Endothelial cell of umbilical vein (primary cell): ENCODE measurements at regions not wholly inside any gene's neighbourhood (a gene's known extent, or its start where the extent isn't known, plus 50 kb on each side); places are given as distances from the start of the nearest gene placed in this dataset.

Source experiments
- BruUV-seq: library from RNA; stranded (reverse); fragments of 400-500 nt; replicated peaks from 2 replicates; lab custom pipeline; 2021; lab: Mats Ljungman, UMichigan
- CTCF ChIA-PET: fragments of 300-600, 350-600 bp; sonication (Branson Sonifier 250); formaldehyde crosslinking; loops from one replicate; lab custom pipeline; 2021; ENCODE audit warnings: antibody characterized with exemption, inconsistent platforms; lab: Charles Lee
- POLR2A ChIA-PET: fragments of 300-600, 350-600 bp; sonication (Branson Sonifier 250); formaldehyde crosslinking; loops from one replicate; lab custom pipeline; 2021; ENCODE audit warnings: antibody characterized with exemption, inconsistent platforms; lab: Charles Lee
- DNase-seq: peaks from one replicate; pipeline ENCODE4 v3.0.0-alpha.2; 2011; ENCODE audit warnings: low read depth, low spot score
- FAIRE-seq: peaks from 2 replicates; lab custom pipeline; 2011; peaks lifted over from hg19 to GRCh38; lab: Jason Lieb, UNC
- H2AFZ ChIP-seq: 2 replicates; pipeline ENCODE4 v1.6.0; 2012; ENCODE audit warnings: low read depth, low read length, control low read depth, inconsistent platforms
- H3K27ac ChIP-seq: 2 replicates; pipeline ENCODE4 v1.5.1; 2011; ENCODE audit warnings: low read depth, mild to moderate bottlenecking, control low read depth, low read length, moderate library complexity; ENCODE audit not compliant: insufficient read depth
- H3K27me3 ChIP-seq, 2 experiments: 2 replicates each; pipeline versions ENCODE4 v1.6.0 to v1.6.1; 2011; ENCODE audit warnings: low read length in 2 of 2, mixed read lengths in 1 of 2; ENCODE audit not compliant: control insufficient read depth in 2 of 2, insufficient read depth in 2 of 2
- H3K36me3 ChIP-seq, 2 experiments: 2 replicates in 1 of 2; 3 replicates in 1 of 2; pipeline ENCODE4 v1.5.1; 2011; ENCODE audit warnings: low read length in 2 of 2, mild to moderate bottlenecking in 1 of 2, moderate library complexity in 1 of 2; ENCODE audit not compliant: control insufficient read depth in 2 of 2, insufficient read depth in 2 of 2; ENCODE audit errors: extremely low read depth in 1 of 2
- H3K4me1 ChIP-seq: 3 replicates; pipeline ENCODE4 v1.5.1; 2011; ENCODE audit warnings: mild to moderate bottlenecking, low read length; ENCODE audit not compliant: control insufficient read depth, insufficient read depth; ENCODE audit errors: extremely low read depth
- H3K4me2 ChIP-seq: 2 replicates; pipeline ENCODE4 v1.6.1; 2011; ENCODE audit warnings: low read length, control low read depth, mixed read lengths; ENCODE audit not compliant: insufficient read depth
- H3K4me3 ChIP-seq, 3 experiments: fragments of 200-600 bp in 1 of 3; sonication (generic), shearing (Covaris generic) in 1 of 3; replicated peaks in 1 of 3; 2 replicates each; pipeline ENCODE4 v1.5.1; 2011 to 2016; ENCODE audit warnings: control low read depth in 3 of 3, low read length in 3 of 3, mild to moderate bottlenecking in 2 of 3, inconsistent platforms in 1 of 3, low read depth in 1 of 3, moderate library complexity in 1 of 3; ENCODE audit not compliant: insufficient read depth in 1 of 3
- H3K79me2 ChIP-seq: 2 replicates; pipeline ENCODE4 v1.6.0; 2012; ENCODE audit warnings: low read length, inconsistent platforms; ENCODE audit not compliant: control insufficient read depth, insufficient read depth
- H3K9ac ChIP-seq: replicated peaks from 2 replicates; pipeline ENCODE3; 2011; ENCODE audit warnings: low read length, control low read depth; ENCODE audit not compliant: insufficient read depth; ENCODE audit errors: extremely low read depth
- H3K9me1 ChIP-seq: replicated peaks from 3 replicates; pipeline ENCODE4 v1.6.0; 2011; ENCODE audit warnings: mild to moderate bottlenecking, low read length; ENCODE audit not compliant: control insufficient read depth, insufficient read depth; ENCODE audit errors: extremely low read depth
- H3K9me3 ChIP-seq: replicated peaks from 2 replicates; pipeline ENCODE4 v1.5.1; 2012; ENCODE audit warnings: low read length, inconsistent platforms; ENCODE audit not compliant: control insufficient read depth, insufficient read depth
- H4K20me1 ChIP-seq: replicated peaks from 2 replicates; pipeline ENCODE3; 2011; ENCODE audit warnings: mild to moderate bottlenecking, low read length; ENCODE audit not compliant: control insufficient read depth, insufficient read depth; ENCODE audit errors: extremely low read depth
- CTCF ChIP-seq, 2 donors: IDR thresholded peaks; 1 replicate in 1 of 2; 2 replicates in 1 of 2; pipeline ENCODE4 v1.5.1; 2011; ENCODE audit warnings: low read length in 2 of 2, mild to moderate bottlenecking in 2 of 2, moderate library complexity in 2 of 2, control low read depth in 1 of 2, inconsistent platforms in 1 of 2, low read depth in 1 of 2; ENCODE audit not compliant: insufficient read depth in 1 of 2; ENCODE audit errors: extremely low read depth in 1 of 2
- GATA2 ChIP-seq: IDR thresholded peaks from 2 replicates; pipeline ENCODE4 v1.7.0; 2011; ENCODE audit warnings: low read depth, mild to moderate bottlenecking, moderate library complexity, mixed read lengths, low read length; ENCODE audit not compliant: insufficient read length, insufficient read depth
- JUN ChIP-seq: IDR thresholded peaks from 2 replicates; pipeline ENCODE4 v1.6.1; 2011; ENCODE audit warnings: borderline replicate concordance, low read depth; ENCODE audit not compliant: insufficient read length, insufficient read depth
- MYC ChIP-seq: IDR thresholded peaks from one replicate; pipeline ENCODE4 v1.6.1; 2011; ENCODE audit warnings: mild to moderate bottlenecking, low read depth, low read length
- POLR2A ChIP-seq: IDR thresholded peaks from 2 replicates; pipeline ENCODE4 v1.6.1; 2012; ENCODE audit warnings: low read depth, mild to moderate bottlenecking, control low read depth, low read length
- POLR2AphosphoS5 ChIP-seq: IDR thresholded peaks from 2 replicates; pipeline ENCODE4 v1.6.1; 2012; ENCODE audit warnings: low read depth, mild to moderate bottlenecking, control low read depth, low read length, moderate library complexity; ENCODE audit not compliant: insufficient read depth
- dilution Hi-C: fragments of 300-500 bp; cut with MboI; formaldehyde crosslinking; loops from one replicate; pipeline ENCODE4 v1.15.0; 2019; ENCODE audit warnings: low sequenced_read_pairs; ENCODE audit not compliant: extremely low pct_ligation_motif_present
- intact Hi-C: fragments of 100-400 bp; cut with micrococcal nuclease; formaldehyde crosslinking; loops from one replicate; pipeline ENCODE4 v1.10.0; 2022
- TF ChIP-seq, protein P1 (sequence below): IDR thresholded peaks from 2 replicates; pipeline ENCODE4 v1.6.1; 2011; ENCODE audit not compliant: insufficient read depth, insufficient read length

DNA sequence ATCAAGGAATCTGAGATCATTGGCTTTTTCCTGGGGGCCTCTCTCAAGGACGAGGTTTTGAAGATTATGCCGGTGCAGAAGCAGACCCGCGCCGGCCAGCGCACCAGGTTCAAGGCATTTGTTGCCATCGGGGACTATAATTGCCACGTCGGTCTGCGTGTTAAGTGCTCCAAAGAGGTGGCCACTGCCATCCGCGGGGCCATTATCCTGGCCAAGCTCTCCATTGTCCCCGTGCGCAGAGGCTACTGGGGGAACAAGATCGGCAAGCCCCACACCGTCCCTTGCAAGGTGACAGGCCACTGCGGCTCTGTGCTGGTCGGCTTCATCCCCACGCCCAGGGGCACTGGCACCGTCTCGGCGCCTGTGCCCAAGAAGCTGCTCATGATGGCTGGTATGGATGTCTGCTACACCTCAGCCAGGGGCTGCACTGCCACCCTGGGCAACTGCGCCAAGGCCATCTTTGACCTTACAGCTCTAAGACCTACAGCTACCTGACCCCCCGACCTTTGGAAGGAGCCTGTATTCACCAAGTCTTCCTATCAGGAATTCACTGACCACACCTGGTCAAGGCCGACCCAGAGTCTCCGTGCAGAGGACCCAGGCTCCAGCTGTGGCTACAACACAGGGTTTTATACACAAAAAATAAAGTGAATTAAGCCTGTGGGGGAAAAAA, 141.8 kb downstream of the SOCS6 start:
- BruUV-seq: no TSS peak
- Histone ChIP-seq H2AFZ (no peak overlapping the region), H3K4me3 (no peak overlapping the region), H3K9ac (no peak overlapping the region), H4K20me1 (no peaks in the 10 kb centered on the region), H3K9me1 (no peaks in the 10 kb centered on the region), H3K27ac (no peak overlapping the region), H3K4me1 (no peaks in the 10 kb centered on the region), H3K4me2 (no peak overlapping the region), H3K9me3 (no peaks in the 10 kb centered on the region), H3K36me3 (no peaks in the 10 kb centered on the region), H3K27me3 (no peaks in the 10 kb centered on the region), H3K79me2 (no peaks in the 10 kb centered on the region)
- intact Hi-C loops (no loop called here), dilution Hi-C loops (no loop called here)
- no peak for DNase-seq
- no peak for FAIRE-seq
- POLR2A ChIA-PET: no interaction called here
- no peak for TF ChIP-seq JUN
- TF ChIP-seq, protein P1, sequence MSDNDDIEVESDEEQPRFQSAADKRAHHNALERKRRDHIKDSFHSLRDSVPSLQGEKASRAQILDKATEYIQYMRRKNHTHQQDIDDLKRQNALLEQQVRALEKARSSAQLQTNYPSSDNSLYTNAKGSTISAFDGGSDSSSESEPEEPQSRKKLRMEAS: no peak
- TF ChIP-seq POLR2AphosphoS5: no peak
- TF ChIP-seq POLR2A: no peak
- no peak for TF ChIP-seq CTCF (IDR thresholded peaks at IDR 0.05; ENCODE audit: extremely low read depth in 1 of 2, insufficient read depth in 1 of 2, low read depth in 1 of 2, low read length in 2 of 2)
- no peak for TF ChIP-seq MYC
- no peak for TF ChIP-seq GATA2
- CTCF ChIA-PET: interaction anchor here (1.1 to 8.0 kb wide), 3 partner anchors 25 to 240 kb away, joined by 3 to 304 read pairs (median 3); no protein-coding TSS in a partner anchor
